HG02943 (cell line): ENCODE measurements at regions not wholly inside any gene's neighbourhood (a gene's known extent, or its start where the extent isn't known, plus 50 kb on each side); places are given as distances from the start of the nearest gene placed in this dataset.
"Not testable (repeated sequence)": the region's sequence is repeated elsewhere in the genome, so short reads cannot be mapped to it uniquely, and the experiment has no call there.

ENCODE experiments used
- ATAC-seq: cut with Tn5 transposase; IDR thresholded peaks from one replicate; pipeline ENCODE4 v1.9.1; 2021; ENCODE audit warnings: mild to moderate bottlenecking, low read depth, moderate library complexity; ENCODE audit not compliant: unreplicated experiment

- no peak for ATAC-seq
Measured at GRCh38 chr6:9754515-9754914, 660.4 kb downstream of the TFAP2A start.

- ATAC-seq: no peak
Measured at GRCh38 chr6:9745966-9746365, 668.9 kb downstream of the TFAP2A start.

GRCh38 chr6:9745476-9745875 is 669.4 kb downstream of the TFAP2A start:
- ATAC-seq: no peak

- no peak for ATAC-seq
Measured at GRCh38 chr6:9744119-9744518, 670.8 kb downstream of the TFAP2A start.

- no peak for ATAC-seq
Measured at GRCh38 chr6:9732056-9732455, 682.8 kb downstream of the TFAP2A start.

- not testable (repeated sequence) for ATAC-seq
Measured at GRCh38 chr6:9725776-9726175, 689.1 kb downstream of the TFAP2A start.

- no peak for ATAC-seq
Measured at GRCh38 chr6:9717568-9717967, 697.3 kb downstream of the TFAP2A start.

GRCh38 chr6:9711365-9711764 is 703.5 kb downstream of the TFAP2A start:
- no peak for ATAC-seq

- ATAC-seq: no peak
Measured at GRCh38 chr6:9710574-9710973, 704.3 kb downstream of the TFAP2A start.

- no peak for ATAC-seq
Measured at GRCh38 chr6:9708600-9708999, 706.3 kb downstream of the TFAP2A start.

GRCh38 chr6:9704989-9705388 is 709.9 kb downstream of the TFAP2A start:
- ATAC-seq: no peak

GRCh38 chr6:9702914-9703313 is 712.0 kb downstream of the TFAP2A start:
- ATAC-seq: no peak

GRCh38 chr6:9699888-9700287 is 715.0 kb downstream of the TFAP2A start:
- no peak for ATAC-seq

- no peak for ATAC-seq
Measured at GRCh38 chr6:9697263-9697931, 717.5 kb downstream of the TFAP2A start.

GRCh38 chr6:9690388-9690787 is 724.5 kb downstream of the TFAP2A start:
- no peak for ATAC-seq

- ATAC-seq: not testable (repeated sequence)
Measured at GRCh38 chr6:9680727-9681126, 734.1 kb downstream of the TFAP2A start.

- no peak for ATAC-seq
Measured at GRCh38 chr6:9675122-9675521, 739.8 kb downstream of the TFAP2A start.

- no peak for ATAC-seq
Measured at GRCh38 chr6:9659848-9660247, 755.0 kb downstream of the TFAP2A start.

GRCh38 chr6:9657994-9658393 is 756.9 kb downstream of the TFAP2A start:
- ATAC-seq: no peak

- no peak for ATAC-seq
Measured at GRCh38 chr6:9647599-9647998, 767.3 kb downstream of the TFAP2A start.

GRCh38 chr6:9647071-9647445 is 767.8 kb downstream of the TFAP2A start:
- ATAC-seq: no peak

- ATAC-seq: no peak
Measured at GRCh38 chr6:9646342-9647070, 768.4 kb downstream of the TFAP2A start.
